GM12872 (cell line): ENCODE measurements at regions not wholly inside any gene's neighbourhood (a gene's known extent, or its start where the extent isn't known, plus 50 kb on each side); places are given as distances from the start of the nearest gene placed in this dataset.

Source experiments
- TF ChIP-seq, protein P1 (sequence below): IDR thresholded peaks from 3 replicates; pipeline ENCODE4 v1.5.1; 2011; ENCODE audit warnings: low read depth, mild to moderate bottlenecking, low read length, moderate library complexity; ENCODE audit not compliant: insufficient read depth

DNA sequence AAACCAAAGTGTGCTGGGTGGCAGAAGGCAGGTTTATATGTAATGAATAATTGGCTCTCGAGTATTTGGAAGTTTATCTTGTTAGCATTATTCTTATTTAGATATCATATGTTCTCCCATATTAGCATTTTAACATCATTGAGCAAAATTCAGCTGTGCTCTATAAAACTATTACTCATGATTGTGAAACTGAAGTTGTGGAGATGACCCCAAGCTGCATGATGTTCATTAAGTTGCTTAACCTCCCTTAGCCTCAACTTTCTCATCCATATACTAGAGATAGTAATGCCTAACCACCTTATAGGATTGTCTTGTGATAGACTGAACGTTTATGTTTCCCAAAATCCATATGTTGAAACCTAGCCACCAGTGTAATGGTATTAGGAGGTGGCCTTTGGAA lies 346.3 kb downstream of the SATB2 start:
- TF ChIP-seq, protein P1, sequence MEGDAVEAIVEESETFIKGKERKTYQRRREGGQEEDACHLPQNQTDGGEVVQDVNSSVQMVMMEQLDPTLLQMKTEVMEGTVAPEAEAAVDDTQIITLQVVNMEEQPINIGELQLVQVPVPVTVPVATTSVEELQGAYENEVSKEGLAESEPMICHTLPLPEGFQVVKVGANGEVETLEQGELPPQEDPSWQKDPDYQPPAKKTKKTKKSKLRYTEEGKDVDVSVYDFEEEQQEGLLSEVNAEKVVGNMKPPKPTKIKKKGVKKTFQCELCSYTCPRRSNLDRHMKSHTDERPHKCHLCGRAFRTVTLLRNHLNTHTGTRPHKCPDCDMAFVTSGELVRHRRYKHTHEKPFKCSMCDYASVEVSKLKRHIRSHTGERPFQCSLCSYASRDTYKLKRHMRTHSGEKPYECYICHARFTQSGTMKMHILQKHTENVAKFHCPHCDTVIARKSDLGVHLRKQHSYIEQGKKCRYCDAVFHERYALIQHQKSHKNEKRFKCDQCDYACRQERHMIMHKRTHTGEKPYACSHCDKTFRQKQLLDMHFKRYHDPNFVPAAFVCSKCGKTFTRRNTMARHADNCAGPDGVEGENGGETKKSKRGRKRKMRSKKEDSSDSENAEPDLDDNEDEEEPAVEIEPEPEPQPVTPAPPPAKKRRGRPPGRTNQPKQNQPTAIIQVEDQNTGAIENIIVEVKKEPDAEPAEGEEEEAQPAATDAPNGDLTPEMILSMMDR, result no peak

- TF ChIP-seq, protein P1, result no peak
Measured at GRCh38 chr2:199108056-199108455, 349.7 kb downstream of the SATB2 start.

- TF ChIP-seq, protein P1, result no peak
Measured at GRCh38 chr2:199105826-199106225, 351.9 kb downstream of the SATB2 start.

DNA sequence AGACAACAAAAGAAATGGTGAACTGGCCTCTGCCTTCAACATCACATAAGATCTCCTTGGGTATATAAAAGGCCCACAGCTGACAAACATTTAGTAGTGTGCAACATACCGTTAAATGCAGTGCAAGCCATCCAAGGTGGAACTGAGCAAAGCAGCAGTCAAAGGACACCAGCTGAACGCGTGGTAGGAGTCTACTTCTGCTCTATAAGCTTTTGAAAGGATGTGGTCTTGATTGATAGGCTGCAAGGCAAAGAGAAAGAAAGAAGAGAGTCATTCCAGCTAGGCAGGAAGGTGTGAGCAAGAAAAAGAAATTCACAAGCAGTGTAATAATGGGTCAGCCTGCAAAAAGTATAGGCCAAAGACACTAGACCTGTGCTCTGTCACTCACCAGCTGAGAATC lies 356.3 kb downstream of the SATB2 start:
- TF ChIP-seq, protein P1, result no peak

DNA sequence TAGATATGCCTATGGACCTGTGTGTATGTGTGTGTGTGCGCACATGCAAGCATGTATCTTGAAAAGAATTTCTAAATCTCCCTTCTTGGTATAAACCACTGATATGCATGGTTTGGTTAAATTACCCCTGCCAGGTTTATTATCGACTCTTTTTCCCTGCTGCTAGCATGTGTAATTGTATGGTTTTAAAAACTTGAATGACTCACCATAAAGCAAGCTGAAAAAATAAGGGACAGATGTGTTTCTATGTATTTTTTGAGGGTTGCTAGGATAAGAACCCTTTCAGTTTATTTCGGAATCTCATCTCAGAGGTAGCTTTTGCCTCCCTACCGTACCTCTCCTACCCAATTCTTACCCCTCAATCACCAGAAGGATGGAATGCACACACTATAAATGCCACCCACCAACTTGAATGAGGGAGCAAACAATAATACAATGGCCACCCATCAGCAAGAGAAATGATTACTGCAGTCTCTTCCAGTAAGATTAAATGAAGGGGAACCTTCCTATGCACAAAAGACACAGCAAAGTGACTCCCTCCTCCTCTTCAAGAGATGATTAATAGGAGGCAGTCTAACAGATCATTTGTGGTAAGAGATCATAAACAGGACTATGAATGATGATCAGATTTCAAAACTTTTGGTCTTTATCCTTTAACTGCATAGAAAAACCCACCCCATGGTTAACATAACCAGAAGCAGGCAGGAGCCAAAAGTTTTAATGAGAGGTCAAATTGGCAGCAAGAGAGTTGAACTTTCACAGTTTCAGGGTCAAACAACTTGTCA lies 357.2 kb downstream of the SATB2 start:
- TF ChIP-seq, protein P1, result no peak

- TF ChIP-seq, protein P1, result no peak
Measured at GRCh38 chr2:199092419-199092818, 365.3 kb downstream of the SATB2 start.

DNA sequence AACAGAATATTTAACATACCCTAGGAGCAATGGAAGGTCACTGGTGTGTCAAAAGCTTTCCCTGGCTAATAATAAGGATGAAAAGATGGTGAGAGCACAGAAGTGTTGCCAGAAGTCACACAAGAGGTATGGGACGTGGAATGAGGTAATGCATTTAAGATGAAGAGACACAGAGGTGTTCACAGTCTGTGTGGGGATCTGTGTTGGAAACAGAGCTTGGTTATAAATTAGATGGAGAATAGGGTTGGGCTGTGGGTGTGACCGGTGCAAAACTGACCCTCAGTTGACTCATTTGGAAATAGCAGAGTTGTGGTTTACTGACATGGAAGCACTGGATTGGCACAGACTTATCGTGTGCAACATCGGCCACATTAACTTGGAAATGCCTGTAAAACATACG lies 372.5 kb downstream of the SATB2 start:
- TF ChIP-seq, protein P1, result no peak
